Inflammatory macrophage treated with lipopolysaccharide for 1 hour (primary cell): ENCODE measurements at regions not wholly inside any gene's neighbourhood (a gene's known extent, or its start where the extent isn't known, plus 50 kb on each side); places are given as distances from the start of the nearest gene placed in this dataset.
"Not testable (repeated sequence)": the region's sequence is repeated elsewhere in the genome, so short reads cannot be mapped to it uniquely, and the experiment has no call there.

Source experiments
- DNase-seq, 2 donors: peaks; one replicate each; pipeline ENCODE4 v3.0.0-alpha.2; 2020 to 2022

DNA sequence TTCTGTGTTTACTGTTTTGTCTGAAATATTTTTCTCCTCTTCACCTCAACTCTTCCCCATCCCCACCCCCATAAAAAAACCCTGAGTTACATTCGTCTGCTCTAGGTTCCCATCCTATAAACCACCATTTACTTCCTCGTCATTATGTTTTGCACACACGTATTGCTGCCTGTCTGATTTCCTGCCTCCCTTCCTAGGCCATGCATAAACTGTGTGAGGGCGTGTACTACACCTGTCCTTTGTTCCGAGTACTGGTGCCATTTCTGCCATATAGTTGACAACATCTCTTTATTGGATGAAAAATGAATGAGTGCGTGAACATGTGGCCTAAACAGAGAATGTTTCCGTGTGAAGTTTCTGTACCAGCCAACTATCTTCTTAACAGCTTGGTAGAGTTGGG lies 258.5 kb upstream of the FAT1 start:
- DNase-seq = no peak

DNA sequence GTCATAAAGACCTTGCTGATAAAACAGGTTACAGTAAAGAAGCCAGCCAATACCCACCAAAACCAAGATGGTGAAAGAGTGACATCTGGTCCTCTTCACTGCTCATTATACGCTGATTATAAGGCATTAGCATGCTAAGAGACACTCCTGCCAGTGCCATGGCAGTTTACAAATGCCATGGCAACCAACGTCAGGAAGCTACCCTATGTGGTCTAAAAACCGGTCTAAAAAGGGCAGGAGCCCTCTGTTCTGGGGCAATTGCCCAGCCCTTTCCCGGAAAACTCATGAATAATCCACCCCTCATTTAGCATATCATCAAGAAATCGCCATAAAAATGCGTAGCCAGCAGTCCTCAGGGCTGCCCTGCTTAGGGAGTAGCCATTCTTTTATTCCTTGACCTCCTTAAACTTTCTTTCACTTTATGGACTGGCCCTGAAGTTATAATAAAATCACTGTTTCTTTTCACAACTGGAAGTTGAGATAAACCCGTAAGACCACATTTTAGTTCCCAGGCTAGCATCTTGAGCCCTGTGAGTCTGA lies 260.5 kb upstream of the FAT1 start:
- no peak for DNase-seq

- DNase-seq = no peak
These were observed 276.0 kb upstream of the FAT1 start for GRCh38 chr4:186999686-187000085.

- no peak for DNase-seq
These were observed 276.6 kb upstream of the FAT1 start for GRCh38 chr4:187000281-187000680.

GRCh38 chr4:187002133-187002532 lies 278.5 kb upstream of the FAT1 start:
- DNase-seq = not testable (repeated sequence)

GRCh38 chr4:187004628-187005027 lies 281.0 kb upstream of the FAT1 start:
- DNase-seq = no peak

- no peak for DNase-seq
These were observed 282.5 kb upstream of the FAT1 start for GRCh38 chr4:187006189-187006618.

- DNase-seq = no peak
These were observed 286.4 kb upstream of the FAT1 start for GRCh38 chr4:187010052-187010451.

- DNase-seq = no peak
These were observed 292.4 kb upstream of the FAT1 start for GRCh38 chr4:187016101-187016500.

- no peak for DNase-seq
These were observed 293.5 kb upstream of the FAT1 start for GRCh38 chr4:187017147-187017546.

DNA sequence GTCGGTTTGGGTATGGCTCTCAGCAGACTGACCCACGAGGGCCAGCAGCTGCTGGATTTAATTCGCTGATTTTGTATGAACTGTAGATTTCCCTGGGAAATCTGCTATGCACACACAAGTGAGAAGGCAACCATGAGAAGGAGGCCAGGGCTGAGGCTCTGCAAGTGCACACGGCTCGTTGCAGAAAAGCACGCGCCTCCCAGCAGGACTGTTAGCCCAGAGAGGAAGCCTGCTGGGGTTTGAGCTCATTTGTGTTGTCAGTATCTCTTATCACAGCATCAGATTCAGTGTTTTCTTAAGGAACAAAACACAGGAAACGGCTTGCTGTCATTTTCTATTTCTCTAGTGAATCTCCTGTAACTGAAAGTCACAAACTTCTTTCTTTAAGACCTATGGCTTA lies 296.2 kb upstream of the FAT1 start:
- DNase-seq = no peak

DNA sequence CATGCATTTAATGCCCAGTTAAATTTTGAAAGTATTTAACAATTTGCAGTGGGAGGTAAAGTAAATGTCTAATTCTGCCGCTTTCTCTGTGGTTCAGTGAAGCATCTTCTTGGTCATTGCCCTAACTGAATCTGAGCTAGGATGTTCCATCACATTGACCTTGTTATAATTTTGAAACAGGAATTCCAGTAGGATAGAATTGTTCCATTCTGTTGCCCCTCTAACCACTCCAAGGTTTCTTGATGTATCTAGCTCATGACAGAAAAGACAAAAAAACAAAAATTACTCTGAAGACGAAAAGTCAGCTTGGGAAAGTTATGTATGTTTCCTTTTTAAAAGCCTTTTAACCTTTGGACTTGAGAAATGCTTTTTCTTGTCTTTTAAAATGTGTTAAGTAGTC lies 297.0 kb upstream of the FAT1 start:
- no peak for DNase-seq

DNA sequence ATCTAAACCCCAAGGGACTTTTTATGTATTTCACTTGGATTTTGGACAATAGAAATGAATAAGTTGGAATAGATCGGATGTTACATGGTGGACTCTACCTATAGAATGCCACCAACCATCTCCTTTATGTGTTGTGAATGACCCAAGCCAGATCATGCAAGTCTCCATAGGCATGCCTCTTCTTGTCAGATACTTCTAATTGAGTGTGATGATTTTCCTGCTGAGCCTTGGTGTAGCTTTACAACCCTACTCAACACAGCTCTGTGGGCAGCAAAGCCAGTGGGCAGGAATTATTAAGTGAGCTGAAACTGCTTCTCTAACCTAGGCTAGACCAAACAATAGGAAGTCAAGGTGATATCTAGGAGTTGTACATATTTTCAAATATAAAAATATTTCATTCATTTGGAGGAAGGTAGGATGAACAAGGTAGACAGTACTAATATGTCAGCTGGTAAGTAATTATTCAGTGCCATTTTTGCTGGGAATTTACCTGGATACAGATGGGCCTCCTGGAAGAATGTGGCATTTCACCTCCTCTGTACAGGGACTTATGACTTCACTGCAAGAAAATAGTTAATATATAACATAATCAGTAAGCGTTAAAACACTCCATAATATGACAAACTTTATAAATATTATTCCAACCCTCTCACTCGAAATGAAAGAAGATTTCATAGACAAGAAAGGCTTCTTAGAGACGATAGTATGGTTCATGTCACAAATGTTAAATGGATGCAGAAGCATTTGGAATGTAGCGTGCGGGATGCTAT lies 298.0 kb upstream of the FAT1 start:
- DNase-seq = no peak

- DNase-seq = no peak
These were observed 303.6 kb upstream of the FAT1 start for GRCh38 chr4:187027272-187027671.

GRCh38 chr4:187042251-187042650 lies 318.6 kb upstream of the FAT1 start:
- DNase-seq = no peak

GRCh38 chr4:187046471-187046870 lies 322.8 kb upstream of the FAT1 start:
- DNase-seq = no peak

DNA sequence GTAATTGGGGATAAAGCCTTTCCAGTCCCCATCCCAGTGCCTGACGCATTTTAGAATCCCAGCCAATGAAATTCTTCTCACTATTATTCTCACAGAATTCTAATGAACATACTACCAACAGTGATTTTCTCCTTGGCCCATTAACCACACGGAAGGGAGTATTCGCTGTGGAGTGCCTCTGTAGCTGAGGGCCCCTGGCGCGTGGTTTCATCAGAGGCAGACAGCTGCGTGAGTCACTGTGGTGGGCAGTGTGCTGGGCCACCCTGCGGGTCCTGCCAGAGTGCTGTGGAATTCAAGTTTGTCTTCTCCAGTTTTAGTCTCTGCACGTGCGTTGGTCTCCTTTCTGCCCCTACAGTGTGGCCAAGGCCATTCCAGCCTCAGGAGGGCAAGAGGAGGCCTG lies 335.4 kb upstream of the FAT1 start:
- DNase-seq = no peak

GRCh38 chr4:187059895-187060294 lies 336.2 kb upstream of the FAT1 start:
- no peak for DNase-seq

GRCh38 chr4:187060551-187060950 lies 336.9 kb upstream of the FAT1 start:
- no peak for DNase-seq

GRCh38 chr4:187063251-187063650 lies 339.6 kb upstream of the FAT1 start:
- no peak for DNase-seq

DNA sequence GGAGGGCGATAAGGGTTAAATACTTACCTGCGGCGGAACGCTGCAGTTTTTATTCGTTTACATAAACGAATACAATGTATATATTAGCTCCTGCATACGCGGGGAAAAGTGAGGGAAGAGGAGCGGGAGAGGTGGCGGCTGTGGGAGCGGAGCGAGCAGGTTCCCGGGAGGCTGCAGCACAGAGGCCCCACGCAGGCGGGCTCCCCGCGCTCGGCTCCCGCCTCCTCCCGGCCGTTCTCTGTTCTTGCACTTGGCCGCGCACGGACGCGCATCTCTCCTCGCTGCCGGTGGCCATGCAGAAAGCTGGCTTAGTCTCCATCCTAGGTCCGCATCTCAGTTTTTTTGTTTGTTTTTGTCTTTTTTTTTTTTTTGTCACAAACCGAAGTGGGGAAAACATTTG lies 340.4 kb upstream of the FAT1 start:
- DNase-seq = no peak

DNA sequence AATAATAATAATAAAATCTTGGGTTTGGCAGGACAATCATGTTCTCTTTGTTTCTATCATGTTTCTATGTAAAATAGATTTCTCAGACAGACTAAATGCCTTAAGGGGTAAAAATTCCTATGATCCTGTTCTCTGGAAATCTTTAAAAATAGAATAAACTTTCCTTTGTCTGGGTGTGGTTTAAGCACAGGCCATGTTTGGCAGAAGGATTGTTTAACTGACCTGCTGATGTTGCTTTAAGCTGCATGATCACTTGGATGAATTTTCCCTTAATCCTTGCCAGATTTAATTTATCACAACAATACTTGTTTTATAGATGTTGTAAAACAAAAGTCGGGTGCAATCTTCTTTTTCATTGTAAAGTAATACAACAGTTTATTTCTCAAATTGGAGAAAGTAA lies 341.7 kb upstream of the FAT1 start:
- DNase-seq = no peak

GRCh38 chr4:187065806-187066205 lies 342.1 kb upstream of the FAT1 start:
- no peak for DNase-seq

GRCh38 chr4:187069398-187069797 lies 345.7 kb upstream of the FAT1 start:
- no peak for DNase-seq

GRCh38 chr4:187070158-187070557 lies 346.5 kb upstream of the FAT1 start:
- DNase-seq = no peak
